Epithelial cell of proximal tubule (primary cell): ENCODE measurements at regions not wholly inside any gene's neighbourhood (a gene's known extent, or its start where the extent isn't known, plus 50 kb on each side); places are given as distances from the start of the nearest gene placed in this dataset.

Source experiments
- DNase-seq: peaks from one replicate; pipeline ENCODE4 v3.0.0-alpha.2; 2011; ENCODE audit warnings: low read depth
- H3K4me3 ChIP-seq: 2 replicates; pipeline ENCODE4 v1.5.1; 2011; ENCODE audit warnings: low read depth, mild to moderate bottlenecking, low read length
- TF ChIP-seq, protein P1 (sequence below): conservative IDR thresholded peaks from 2 replicates; pipeline ENCODE4 v1.5.1; 2012; ENCODE audit warnings: low read depth, mild to moderate bottlenecking, low read length

GRCh38 chr11:70808686-70809375 lies 410.5 kb downstream of the CTTN start:
- no peak for DNase-seq
- TF ChIP-seq, protein P1, sequence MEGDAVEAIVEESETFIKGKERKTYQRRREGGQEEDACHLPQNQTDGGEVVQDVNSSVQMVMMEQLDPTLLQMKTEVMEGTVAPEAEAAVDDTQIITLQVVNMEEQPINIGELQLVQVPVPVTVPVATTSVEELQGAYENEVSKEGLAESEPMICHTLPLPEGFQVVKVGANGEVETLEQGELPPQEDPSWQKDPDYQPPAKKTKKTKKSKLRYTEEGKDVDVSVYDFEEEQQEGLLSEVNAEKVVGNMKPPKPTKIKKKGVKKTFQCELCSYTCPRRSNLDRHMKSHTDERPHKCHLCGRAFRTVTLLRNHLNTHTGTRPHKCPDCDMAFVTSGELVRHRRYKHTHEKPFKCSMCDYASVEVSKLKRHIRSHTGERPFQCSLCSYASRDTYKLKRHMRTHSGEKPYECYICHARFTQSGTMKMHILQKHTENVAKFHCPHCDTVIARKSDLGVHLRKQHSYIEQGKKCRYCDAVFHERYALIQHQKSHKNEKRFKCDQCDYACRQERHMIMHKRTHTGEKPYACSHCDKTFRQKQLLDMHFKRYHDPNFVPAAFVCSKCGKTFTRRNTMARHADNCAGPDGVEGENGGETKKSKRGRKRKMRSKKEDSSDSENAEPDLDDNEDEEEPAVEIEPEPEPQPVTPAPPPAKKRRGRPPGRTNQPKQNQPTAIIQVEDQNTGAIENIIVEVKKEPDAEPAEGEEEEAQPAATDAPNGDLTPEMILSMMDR: no peak
- no peak overlapping the region for H3K4me3 ChIP-seq

- no peak overlapping the region for H3K4me3 ChIP-seq
- TF ChIP-seq, protein P1: no peak
- no peak for DNase-seq
Measured at GRCh38 chr11:70810133-70810532, 411.8 kb downstream of the CTTN start.

DNA sequence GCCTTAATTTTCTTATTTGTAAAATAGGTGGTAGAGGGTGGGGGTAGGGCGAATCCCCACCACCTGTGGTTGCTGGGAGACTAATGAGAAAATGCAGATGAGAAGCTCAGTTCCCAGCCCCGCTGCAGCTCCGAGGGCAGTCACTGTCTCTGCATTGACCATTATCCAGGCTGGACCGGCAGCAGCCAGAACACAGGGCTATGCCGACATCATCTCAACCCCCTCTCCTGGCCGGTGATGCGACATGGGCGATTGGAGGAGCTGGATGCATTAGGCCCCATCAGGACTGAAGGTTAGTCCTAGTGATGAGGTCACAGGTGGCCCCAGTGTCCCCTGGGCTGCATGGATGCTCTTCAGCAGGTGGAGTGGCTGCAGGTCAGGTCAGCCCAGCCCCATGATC lies 412.4 kb downstream of the CTTN start:
- TF ChIP-seq, protein P1: no peak
- DNase-seq: no peak
- H3K4me3 ChIP-seq: no peak overlapping the region

- TF ChIP-seq, protein P1: no peak
- no peak overlapping the region for H3K4me3 ChIP-seq
- no peak for DNase-seq
Measured at GRCh38 chr11:70811483-70811882, 413.2 kb downstream of the CTTN start.

GRCh38 chr11:70811915-70812314 lies 413.6 kb downstream of the CTTN start:
- TF ChIP-seq, protein P1: no peak
- no peak for DNase-seq
- H3K4me3 ChIP-seq: no peak overlapping the region

GRCh38 chr11:70812472-70812871 lies 414.1 kb downstream of the CTTN start:
- TF ChIP-seq, protein P1: no peak
- no peak for DNase-seq
- H3K4me3 ChIP-seq: no peak overlapping the region

GRCh38 chr11:70813651-70814050 lies 415.3 kb downstream of the CTTN start:
- no peak for DNase-seq
- H3K4me3 ChIP-seq: no peak overlapping the region
- TF ChIP-seq, protein P1: no peak
